Glomerular visceral epithelial cell (primary cell): ENCODE measurements at regions not wholly inside any gene's neighbourhood (a gene's known extent, or its start where the extent isn't known, plus 50 kb on each side); places are given as distances from the start of the nearest gene placed in this dataset.
"Not testable (repeated sequence)": the region's sequence is repeated elsewhere in the genome, so short reads cannot be mapped to it uniquely, and the experiment has no call there.

Source experiments
- DNase-seq: peaks from one replicate; pipeline ENCODE4 v3.0.0-alpha.2; 2016; ENCODE audit errors: extremely low spot score

DNA sequence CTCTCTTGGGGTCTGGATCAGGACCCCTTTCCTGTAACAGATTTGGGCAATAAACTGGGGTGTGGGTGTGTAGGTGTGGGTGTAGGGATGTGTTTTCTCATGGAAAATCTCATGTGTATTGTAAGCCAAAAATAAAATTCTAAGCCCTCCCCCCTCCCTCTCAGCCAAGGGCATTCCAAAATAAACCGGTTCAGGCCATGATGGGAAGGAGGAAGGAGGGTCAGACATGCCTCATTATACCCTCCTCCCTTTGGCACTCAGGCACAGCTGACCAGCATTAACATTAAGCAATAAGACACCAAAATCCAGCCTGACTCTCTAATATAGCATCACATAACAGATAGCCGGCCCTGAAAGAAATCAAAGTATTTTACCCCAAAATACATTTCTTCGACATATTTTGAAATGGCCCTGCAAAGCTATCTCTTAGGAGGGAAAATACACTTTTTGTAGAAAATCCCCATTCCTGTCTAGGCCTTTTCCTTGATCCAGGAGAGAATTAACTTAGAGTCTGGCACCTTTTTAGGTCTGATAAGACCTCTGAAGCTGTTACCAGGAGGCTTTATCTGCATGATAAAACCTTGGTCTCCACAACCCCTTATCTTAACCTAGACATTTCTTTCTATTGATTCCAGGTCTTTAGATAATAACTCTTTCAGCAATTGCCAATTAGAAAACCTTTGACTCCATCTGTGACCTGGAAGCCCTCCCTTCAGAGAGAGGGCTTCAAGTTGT lies 128.7 kb upstream of the COL5A2 start:
- no peak for DNase-seq

DNA sequence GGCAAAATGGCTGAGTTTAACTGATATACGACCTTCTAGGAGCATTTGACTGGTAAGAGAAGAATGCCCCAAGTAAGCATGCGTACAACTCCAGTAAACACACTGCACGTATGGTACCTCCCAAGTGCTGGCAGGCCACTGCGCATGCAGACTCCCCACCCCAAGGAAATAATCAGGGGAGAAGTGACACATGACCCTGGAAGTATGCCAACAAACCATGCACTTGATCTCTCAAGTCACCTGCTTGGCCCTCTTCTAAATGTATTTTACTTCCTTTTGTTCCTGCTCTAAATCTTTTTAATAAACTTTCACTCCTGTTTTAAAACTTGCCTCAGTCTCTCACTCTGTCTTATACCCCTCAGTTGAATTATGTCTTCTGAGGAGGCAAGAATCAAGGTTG lies 129.8 kb upstream of the COL5A2 start:
- DNase-seq = no peak

DNA sequence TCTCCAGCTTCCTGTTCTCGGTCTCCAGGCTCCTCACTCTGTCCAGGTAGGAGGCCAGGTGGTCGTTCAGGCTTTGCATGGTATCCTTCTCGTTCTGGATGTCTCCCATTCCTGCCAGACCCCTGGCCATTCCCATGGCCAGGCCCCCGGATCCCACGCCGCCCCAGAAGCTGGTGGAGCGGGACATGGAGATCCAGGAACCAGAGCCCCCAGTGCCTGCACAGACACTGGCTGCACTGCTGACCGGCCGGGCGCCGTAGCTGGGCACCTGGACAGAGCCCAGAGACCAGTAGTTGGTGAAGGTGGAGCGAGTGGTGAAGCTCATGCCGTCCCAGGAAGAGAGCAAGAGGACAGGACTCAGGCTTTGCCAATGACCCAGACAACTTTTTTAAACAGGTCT lies 129.1 kb upstream of the WDR75 start:
- no peak for DNase-seq

DNA sequence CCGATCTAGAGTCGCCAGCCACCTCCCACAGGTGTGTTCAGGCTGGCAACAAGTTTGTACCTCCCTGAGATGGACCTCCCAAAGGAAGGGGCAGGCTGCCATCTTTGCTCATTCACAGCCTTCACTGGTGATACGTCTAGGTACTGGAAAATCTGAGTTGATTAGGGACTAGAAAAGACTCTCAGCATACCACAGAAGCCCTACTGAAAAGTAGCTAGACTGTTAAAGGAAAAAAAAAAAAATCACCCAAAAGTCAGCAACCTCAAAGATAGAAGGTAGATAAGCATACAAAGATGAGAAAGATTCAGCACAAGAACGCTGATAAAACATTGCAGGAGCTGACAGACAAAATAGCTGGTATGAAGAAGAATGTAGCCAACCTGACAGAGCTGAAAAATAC lies 128.6 kb upstream of the WDR75 start:
- no peak for DNase-seq

- DNase-seq = no peak
Observed at GRCh38 chr2:189318761-189319160, 122.5 kb upstream of the WDR75 start.

GRCh38 chr2:189319424-189319823 lies 121.8 kb upstream of the WDR75 start:
- DNase-seq = not testable (repeated sequence)

- DNase-seq = no peak
Observed at GRCh38 chr2:189327879-189328847, 113.1 kb upstream of the WDR75 start.

GRCh38 chr2:189328848-189329245 lies 112.4 kb upstream of the WDR75 start:
- no peak for DNase-seq

- no peak for DNase-seq
Observed at GRCh38 chr2:189336276-189336975, 104.8 kb upstream of the WDR75 start.

GRCh38 chr2:189337656-189338055 lies 103.6 kb upstream of the WDR75 start:
- no peak for DNase-seq

- no peak for DNase-seq
Observed at GRCh38 chr2:189338115-189338514, 103.2 kb upstream of the WDR75 start.

DNA sequence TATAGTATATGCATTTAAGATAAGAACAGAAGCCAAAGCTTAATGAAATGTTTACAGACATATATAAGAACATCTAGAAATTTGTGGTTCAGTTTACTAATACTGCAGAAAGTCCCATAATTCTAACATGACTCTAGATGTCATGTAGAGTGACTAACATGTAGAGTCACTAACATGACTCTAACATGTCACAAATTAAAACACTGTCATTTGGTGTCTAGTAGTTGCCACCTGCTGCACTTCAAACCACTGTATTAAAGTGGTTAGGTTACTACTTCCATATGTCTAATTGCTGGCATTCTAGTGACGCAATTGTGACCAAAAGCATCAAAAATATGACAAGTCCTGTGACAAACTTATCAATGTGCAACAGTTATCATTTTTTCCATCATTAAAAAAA lies 100.2 kb upstream of the WDR75 start:
- DNase-seq = no peak

GRCh38 chr2:189344043-189344442 lies 97.2 kb upstream of the WDR75 start:
- no peak for DNase-seq

GRCh38 chr2:189347540-189347939 lies 93.7 kb upstream of the WDR75 start:
- peak; percentile 87 for DNase-seq

DNA sequence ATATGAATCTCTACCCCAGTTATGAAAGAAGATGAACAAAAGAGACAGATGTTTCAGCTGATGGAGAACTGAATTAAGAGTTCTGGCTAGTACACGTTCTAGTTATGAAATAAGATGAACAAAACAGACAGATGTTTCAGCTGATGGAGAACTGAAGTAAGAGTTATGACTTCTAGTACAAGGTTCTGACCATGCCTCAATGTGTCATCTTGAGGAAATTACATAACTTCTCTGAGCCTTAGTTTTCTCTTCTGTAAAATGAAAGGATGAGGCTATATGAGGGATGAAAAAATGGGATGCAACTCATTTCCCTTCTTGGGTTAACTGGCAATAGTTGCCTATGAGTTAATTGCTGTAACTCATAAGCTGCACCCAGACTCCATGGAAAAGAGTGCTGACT lies 92.9 kb upstream of the WDR75 start:
- DNase-seq = no peak

GRCh38 chr2:189350540-189351209 lies 90.6 kb upstream of the WDR75 start:
- DNase-seq = peak; percentile 72

DNA sequence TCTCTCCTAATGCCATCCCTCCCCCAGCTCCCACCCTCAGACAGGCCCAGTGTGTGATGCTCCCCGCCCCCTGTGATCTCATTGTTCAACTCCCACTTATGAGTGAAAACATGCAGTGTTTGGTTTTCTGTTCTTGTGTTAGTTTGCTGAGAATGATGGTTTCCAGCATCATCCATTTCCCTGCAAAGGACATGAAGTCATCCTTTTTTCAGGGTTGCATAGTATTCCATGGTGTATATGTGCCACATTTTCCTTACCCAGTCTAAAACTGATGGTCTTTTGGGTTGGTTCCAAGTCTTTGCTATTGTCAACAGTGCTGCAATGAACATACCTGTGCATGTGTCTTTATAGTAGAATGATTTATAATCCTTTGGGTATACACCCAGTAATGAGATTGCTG lies 89.3 kb upstream of the WDR75 start:
- DNase-seq = not testable (repeated sequence)

GRCh38 chr2:189357375-189357774 lies 83.9 kb upstream of the WDR75 start:
- peak; percentile 23 for DNase-seq

GRCh38 chr2:189360861-189361260 lies 80.4 kb upstream of the WDR75 start:
- no peak for DNase-seq

GRCh38 chr2:189362283-189362682 lies 79.0 kb upstream of the WDR75 start:
- DNase-seq = no peak

- DNase-seq = peak; percentile 43
Observed at GRCh38 chr2:189363559-189363958, 77.7 kb upstream of the WDR75 start.

DNA sequence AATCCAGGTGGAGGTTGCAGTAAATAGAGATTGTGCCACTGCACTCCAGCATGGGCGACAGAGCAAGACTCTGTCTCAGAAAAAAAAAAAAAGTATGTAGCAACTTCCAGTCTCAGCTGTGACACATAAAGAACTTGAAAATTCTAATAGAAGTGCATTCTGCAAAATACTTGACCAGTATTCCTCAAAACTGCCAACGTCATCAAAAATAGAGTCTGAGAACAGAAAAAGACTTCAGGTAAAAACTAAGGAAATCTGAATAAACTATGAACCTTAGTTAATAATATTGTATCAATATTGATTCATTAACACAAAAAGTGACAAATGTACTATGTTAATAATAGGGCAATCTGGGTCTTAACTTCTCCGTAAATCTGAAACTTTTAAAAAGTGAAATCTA lies 76.7 kb upstream of the WDR75 start:
- DNase-seq = no peak
